ENCODE measurements at regions not wholly inside any gene's neighbourhood (a gene's known extent, or its start where the extent isn't known, plus 50 kb on each side); places are given as distances from the start of the nearest gene placed in this dataset.

DNA sequence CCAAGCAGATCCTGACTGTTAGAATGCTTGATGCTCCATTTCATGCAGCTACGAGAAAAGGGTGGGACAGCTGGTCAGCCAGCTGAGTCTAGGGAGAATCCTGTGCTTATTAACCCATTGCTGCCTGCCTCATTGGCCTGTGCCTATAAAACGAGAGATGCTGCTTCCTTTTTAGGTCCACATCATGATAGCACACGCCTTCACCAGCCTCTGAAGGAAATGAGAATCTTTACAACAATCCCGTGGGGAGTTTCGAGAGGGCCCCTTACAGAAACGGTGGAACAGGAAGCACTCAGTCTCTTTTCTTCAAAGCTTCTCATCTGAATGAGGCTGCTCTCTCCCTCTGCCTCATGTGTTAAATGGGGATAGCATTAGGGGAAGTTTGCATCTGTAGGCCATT is 147.3 kb upstream of the RFLNA start:
- TF ChIP-seq, protein P1, sequence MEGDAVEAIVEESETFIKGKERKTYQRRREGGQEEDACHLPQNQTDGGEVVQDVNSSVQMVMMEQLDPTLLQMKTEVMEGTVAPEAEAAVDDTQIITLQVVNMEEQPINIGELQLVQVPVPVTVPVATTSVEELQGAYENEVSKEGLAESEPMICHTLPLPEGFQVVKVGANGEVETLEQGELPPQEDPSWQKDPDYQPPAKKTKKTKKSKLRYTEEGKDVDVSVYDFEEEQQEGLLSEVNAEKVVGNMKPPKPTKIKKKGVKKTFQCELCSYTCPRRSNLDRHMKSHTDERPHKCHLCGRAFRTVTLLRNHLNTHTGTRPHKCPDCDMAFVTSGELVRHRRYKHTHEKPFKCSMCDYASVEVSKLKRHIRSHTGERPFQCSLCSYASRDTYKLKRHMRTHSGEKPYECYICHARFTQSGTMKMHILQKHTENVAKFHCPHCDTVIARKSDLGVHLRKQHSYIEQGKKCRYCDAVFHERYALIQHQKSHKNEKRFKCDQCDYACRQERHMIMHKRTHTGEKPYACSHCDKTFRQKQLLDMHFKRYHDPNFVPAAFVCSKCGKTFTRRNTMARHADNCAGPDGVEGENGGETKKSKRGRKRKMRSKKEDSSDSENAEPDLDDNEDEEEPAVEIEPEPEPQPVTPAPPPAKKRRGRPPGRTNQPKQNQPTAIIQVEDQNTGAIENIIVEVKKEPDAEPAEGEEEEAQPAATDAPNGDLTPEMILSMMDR (IDR thresholded peaks at IDR 0.05; ENCODE audit: low read depth, low read length, missing control alignments), result no peak
- in situ Hi-C loops (cut with HindIII; ENCODE audit: low sequenced_read_pairs), result no loop called here
- no peak overlapping the region for H3K4me3 ChIP-seq (ENCODE audit: low read depth, low read length)
- DNase-seq (ENCODE audit: low read depth), result no peak

DNA sequence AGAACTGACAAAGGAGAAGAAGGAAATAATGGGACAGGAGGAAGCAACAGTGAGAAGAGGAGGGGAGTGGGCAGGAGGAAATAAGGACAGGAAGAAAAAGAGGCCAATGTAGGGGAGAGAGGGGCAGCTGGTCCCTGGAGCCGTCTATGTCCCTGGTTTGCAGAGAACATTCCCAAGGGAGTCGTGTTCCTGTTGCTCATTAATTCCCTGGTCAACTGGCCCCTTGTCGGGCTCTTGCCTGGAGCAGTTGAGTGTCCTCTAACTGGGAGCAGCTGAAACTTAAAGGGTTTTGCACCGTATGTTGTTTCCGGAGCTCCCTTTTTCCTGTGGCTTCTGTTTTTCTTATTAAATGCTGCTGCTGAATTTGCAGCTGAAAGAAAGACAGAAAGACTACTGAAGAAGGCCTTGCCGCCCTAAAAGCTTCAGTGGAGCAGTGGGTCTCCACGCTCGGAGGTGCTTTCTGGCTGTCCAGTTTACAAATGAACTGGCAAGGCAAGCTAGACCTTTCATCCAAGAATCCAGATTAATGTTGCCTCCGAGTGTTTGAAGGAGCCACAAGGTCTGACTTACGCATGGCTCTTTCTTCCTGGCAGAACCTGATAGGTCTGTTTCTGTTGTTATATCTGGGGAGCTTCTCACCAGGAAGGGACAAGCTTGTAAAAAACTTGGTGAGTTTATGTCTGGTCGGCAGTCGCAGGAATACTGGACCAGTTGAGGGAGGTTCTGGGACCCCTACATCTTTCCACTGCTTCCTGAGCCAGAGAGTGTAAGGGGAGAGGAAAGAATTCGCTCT is 146.2 kb upstream of the RFLNA start:
- H3K4me3 ChIP-seq (ENCODE audit: low read depth, low read length), result no peak overlapping the region
- in situ Hi-C loops (cut with HindIII; ENCODE audit: low sequenced_read_pairs), result no loop called here
- TF ChIP-seq, protein P1 (IDR thresholded peaks at IDR 0.05; ENCODE audit: low read depth, low read length, missing control alignments), result no peak
- DNase-seq (ENCODE audit: low read depth), result no peak

DNA sequence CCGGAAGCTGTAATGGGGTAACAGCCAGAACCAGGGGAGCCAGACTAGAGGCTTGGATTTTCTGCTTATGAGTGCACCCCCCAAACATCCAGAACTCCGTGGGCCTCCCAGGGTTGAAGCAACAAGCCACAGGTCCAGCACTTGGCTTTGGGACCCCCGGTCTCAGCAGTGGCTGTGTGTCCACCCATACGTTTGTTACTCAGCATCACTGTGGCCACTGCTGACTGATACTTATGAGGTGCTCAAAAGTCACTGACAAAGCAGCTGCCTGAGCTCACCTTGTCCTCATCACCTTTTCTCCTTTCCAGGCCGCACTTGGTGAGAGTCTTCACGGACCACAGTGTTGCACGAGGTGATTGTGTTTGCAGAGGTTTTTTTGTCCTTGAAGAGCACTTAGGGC is 145.6 kb upstream of the RFLNA start:
- DNase-seq (ENCODE audit: low read depth), result no peak
- H3K4me3 ChIP-seq (ENCODE audit: low read depth, low read length), result no peak overlapping the region
- TF ChIP-seq, protein P1 (IDR thresholded peaks at IDR 0.05; ENCODE audit: low read depth, low read length, missing control alignments), result no peak
- in situ Hi-C loops (cut with HindIII; ENCODE audit: low sequenced_read_pairs), result no loop called here

DNA sequence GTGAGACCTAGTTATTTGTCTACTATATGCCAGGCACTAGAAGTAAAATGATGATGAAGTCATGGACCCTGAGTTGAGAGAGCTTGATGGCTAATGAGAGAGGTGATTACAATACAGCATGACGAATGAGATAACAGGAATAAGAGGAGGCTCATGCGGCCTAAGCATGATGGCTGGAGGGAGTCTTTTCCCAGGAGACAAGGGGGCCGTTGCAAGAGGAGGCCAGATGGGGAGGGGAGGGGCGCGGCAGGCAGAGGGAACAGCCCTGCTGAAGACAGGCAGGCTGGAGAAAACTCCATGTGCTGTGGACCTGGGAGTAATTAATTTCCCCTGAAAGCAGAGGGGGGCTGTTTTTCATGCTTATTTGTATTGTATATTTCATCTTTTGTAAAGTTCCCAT is 144.7 kb upstream of the RFLNA start:
- in situ Hi-C loops (cut with HindIII; ENCODE audit: low sequenced_read_pairs), result no loop called here
- no peak for DNase-seq (ENCODE audit: low read depth)
- TF ChIP-seq, protein P1 (IDR thresholded peaks at IDR 0.05; ENCODE audit: low read depth, low read length, missing control alignments), result no peak
- no peak overlapping the region for H3K4me3 ChIP-seq (ENCODE audit: low read depth, low read length)

DNA sequence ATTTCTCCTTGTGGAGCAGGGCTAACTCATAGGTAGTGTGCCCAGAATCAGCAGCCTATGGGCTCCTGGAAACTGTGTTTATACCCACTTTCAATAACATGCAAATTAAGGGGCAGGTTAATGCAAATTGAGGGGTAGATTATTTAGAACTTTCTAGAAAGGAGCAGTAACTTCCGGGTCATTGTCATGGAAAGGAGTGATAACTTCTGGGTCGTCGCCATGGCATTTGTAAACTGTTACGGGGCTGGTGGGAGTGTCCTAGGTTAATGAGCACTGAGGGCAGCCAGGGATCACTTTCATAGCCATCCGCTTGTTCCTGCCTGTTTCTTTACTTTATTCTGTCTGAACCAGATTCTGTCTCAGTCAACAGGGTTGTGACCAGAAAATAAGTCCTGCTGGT is 143.3 kb upstream of the RFLNA start:
- in situ Hi-C loops (cut with HindIII; ENCODE audit: low sequenced_read_pairs), result no loop called here
- TF ChIP-seq, protein P1 (IDR thresholded peaks at IDR 0.05; ENCODE audit: low read depth, low read length, missing control alignments), result no peak
- no peak overlapping the region for H3K4me3 ChIP-seq (ENCODE audit: low read depth, low read length)
- no peak for DNase-seq (ENCODE audit: low read depth)

DNA sequence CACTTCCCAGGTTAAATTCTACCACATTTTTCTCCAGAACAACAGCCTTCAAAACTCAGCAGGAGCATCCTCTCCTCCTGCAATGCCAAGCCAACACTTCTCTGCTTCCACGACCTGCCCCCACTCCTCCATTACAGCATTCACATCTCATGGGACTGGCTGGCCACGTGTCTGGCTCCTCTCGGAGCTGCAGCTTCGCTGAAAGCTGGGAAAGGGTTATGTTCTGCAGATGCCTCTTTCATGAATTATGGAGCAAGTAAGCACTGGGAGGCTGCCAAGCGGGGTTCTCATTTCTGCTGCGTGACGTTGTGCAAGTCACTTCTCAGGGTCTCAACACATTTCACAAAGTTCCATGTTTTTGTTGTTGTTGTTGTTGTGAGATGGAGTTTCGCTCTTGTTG is 142.2 kb upstream of the RFLNA start:
- no peak for DNase-seq (ENCODE audit: low read depth)
- H3K4me3 ChIP-seq (ENCODE audit: low read depth, low read length), result no peak overlapping the region
- TF ChIP-seq, protein P1 (IDR thresholded peaks at IDR 0.05; ENCODE audit: low read depth, low read length, missing control alignments), result no peak
- in situ Hi-C loops (cut with HindIII; ENCODE audit: low sequenced_read_pairs), result no loop called here

All from astrocyte of the cerebellum (primary cell).